ENCODE measurements at regions not wholly inside any gene's neighbourhood (a gene's known extent, or its start where the extent isn't known, plus 50 kb on each side); places are given as distances from the start of the nearest gene placed in this dataset.

GRCh38 chr4:128527351-128527750 is 239.7 kb upstream of the PGRMC2 start:
- TF ChIP-seq, protein P1, sequence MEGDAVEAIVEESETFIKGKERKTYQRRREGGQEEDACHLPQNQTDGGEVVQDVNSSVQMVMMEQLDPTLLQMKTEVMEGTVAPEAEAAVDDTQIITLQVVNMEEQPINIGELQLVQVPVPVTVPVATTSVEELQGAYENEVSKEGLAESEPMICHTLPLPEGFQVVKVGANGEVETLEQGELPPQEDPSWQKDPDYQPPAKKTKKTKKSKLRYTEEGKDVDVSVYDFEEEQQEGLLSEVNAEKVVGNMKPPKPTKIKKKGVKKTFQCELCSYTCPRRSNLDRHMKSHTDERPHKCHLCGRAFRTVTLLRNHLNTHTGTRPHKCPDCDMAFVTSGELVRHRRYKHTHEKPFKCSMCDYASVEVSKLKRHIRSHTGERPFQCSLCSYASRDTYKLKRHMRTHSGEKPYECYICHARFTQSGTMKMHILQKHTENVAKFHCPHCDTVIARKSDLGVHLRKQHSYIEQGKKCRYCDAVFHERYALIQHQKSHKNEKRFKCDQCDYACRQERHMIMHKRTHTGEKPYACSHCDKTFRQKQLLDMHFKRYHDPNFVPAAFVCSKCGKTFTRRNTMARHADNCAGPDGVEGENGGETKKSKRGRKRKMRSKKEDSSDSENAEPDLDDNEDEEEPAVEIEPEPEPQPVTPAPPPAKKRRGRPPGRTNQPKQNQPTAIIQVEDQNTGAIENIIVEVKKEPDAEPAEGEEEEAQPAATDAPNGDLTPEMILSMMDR (IDR thresholded peaks at IDR 0.05), result no peak
- no peak for TF ChIP-seq POLR2A (IDR thresholded peaks at IDR 0.05)

All from heart left ventricle (tissue), 13 donors.